ENCODE measurements at regions not wholly inside any gene's neighbourhood (a gene's known extent, or its start where the extent isn't known, plus 50 kb on each side); places are given as distances from the start of the nearest gene placed in this dataset.

GRCh38 chr2:120404274-120404673 is 58.3 kb downstream of the INHBB start:
- no peak for DNase-seq (ENCODE audit: low read depth, low spot score)
- Histone ChIP-seq H3K9me3 (ENCODE audit: control insufficient read depth, insufficient read depth, low read length) (no peaks in the 10 kb centered on the region), H3K4me3 (ENCODE audit: low read depth, low read length) (no peak overlapping the region), H3K27me3 (ENCODE audit: control insufficient read depth, insufficient read depth, low read length) (peaks cover 33% of the 10 kb centered on the region), H3K27ac (ENCODE audit: low read depth, low read length) (no peak overlapping the region)
- ChIA-PET CTCF (no interaction called here), POLR2A (no interaction called here)
- TF ChIP-seq CTCF (IDR thresholded peaks at IDR 0.05; ENCODE audit: low read depth, low read length): no peak

DNA sequence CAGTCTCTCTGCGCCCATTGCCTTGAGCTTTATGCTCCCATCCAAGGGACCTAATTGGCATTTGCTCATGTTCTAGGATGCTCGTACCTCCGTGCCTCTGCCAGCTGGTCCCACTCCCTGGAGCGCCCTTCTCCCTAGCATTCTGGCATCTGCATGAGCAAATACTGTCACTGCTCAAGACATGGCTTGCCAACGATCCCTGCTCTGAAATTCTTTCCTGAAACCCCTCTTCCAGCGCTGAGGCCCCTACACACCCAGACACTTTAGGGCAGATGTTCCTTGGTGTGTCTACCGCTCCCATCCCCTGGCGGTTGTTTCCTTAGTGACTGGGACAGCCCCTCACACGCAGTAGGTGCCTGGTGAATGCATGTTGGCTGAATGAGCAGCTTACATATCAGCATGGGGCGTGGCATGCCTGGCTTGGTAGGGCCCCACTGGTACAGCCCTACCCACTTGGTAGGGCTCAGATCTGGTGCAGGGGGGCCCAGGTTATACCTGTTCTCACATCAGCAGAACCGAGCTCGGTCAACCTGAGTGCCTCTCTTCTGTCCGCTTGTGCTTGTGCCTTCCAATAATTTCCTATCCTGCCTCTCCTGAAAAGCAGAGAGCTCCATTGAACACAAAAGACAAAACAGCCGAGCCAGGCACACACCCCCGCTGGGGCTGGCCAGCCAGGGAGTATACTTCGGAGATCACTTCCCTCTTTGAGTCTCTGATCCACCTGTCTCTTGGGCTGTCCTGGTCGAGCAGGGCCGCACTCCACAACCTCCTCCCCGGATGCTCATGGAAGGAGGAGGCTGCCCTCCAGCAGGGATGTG is 59.2 kb downstream of the INHBB start:
- no peak for TF ChIP-seq CTCF (IDR thresholded peaks at IDR 0.05; ENCODE audit: low read depth, low read length)
- Histone ChIP-seq H3K9me3 (ENCODE audit: control insufficient read depth, insufficient read depth, low read length) (no peaks in the 10 kb centered on the region), H3K27ac (ENCODE audit: low read depth, low read length) (no peak overlapping the region), H3K27me3 (ENCODE audit: control insufficient read depth, insufficient read depth, low read length) (peaks cover 27% of the 10 kb centered on the region), H3K4me3 (ENCODE audit: low read depth, low read length) (no peak overlapping the region)
- CTCF ChIA-PET: no interaction called here
- POLR2A ChIA-PET: no interaction called here
- DNase-seq (ENCODE audit: low read depth, low spot score): no peak

- ChIA-PET CTCF (no interaction called here), POLR2A (no interaction called here)
- H3K9me3 ChIP-seq (ENCODE audit: control insufficient read depth, insufficient read depth, low read length): no peaks in the 10 kb centered on the region
- no peak overlapping the region for H3K4me3 ChIP-seq (ENCODE audit: low read depth, low read length)
- peaks cover 27% of the 10 kb centered on the region for H3K27me3 ChIP-seq (ENCODE audit: control insufficient read depth, insufficient read depth, low read length)
- no peak for DNase-seq (ENCODE audit: low read depth, low spot score)
- no peak overlapping the region for H3K27ac ChIP-seq (ENCODE audit: low read depth, low read length)
- TF ChIP-seq CTCF (IDR thresholded peaks at IDR 0.05; ENCODE audit: low read depth, low read length): no peak
Observed at GRCh38 chr2:120405759-120406099, 59.8 kb downstream of the INHBB start.

GRCh38 chr2:120406566-120406965 is 60.6 kb downstream of the INHBB start:
- CTCF ChIA-PET: no interaction called here
- POLR2A ChIA-PET: no interaction called here
- Histone ChIP-seq H3K9me3 (ENCODE audit: control insufficient read depth, insufficient read depth, low read length) (no peaks in the 10 kb centered on the region), H3K27me3 (ENCODE audit: control insufficient read depth, insufficient read depth, low read length) (peaks cover 27% of the 10 kb centered on the region), H3K4me3 (ENCODE audit: low read depth, low read length) (no peak overlapping the region), H3K27ac (ENCODE audit: low read depth, low read length) (no peak overlapping the region)
- TF ChIP-seq CTCF (IDR thresholded peaks at IDR 0.05; ENCODE audit: low read depth, low read length): no peak
- DNase-seq (ENCODE audit: low read depth, low spot score): no peak

DNA sequence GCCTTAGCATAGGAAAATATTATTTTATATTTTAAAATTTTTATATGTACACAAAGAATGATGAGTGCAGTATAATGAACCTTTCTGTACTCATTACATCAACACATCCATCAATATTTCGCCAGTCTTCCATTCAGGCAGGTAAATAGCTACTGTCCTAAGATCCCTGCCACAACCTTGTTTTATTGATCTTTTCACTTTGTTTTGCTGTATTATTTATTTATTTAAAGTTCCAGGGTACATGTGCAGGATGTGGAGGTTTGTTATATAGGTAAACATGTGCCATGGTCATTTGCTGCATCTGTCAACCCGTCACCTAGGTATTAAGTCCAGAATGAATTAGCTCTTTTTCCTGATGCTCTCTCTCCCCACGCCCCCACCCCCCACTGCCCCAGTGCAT is 64.6 kb downstream of the INHBB start:
- ChIA-PET CTCF (no interaction called here), POLR2A (interaction anchor here (0.6 kb wide), 1 partner anchor 14 kb away, joined by 6 read pairs; no protein-coding TSS in a partner anchor)
- no peak for TF ChIP-seq CTCF (IDR thresholded peaks at IDR 0.05; ENCODE audit: low read depth, low read length)
- DNase-seq (ENCODE audit: low read depth, low spot score): no peak
- Histone ChIP-seq H3K27me3 (ENCODE audit: control insufficient read depth, insufficient read depth, low read length) (peaks cover 17% of the 10 kb centered on the region), H3K9me3 (ENCODE audit: control insufficient read depth, insufficient read depth, low read length) (no peaks in the 10 kb centered on the region), H3K27ac (ENCODE audit: low read depth, low read length) (no peak overlapping the region), H3K4me3 (ENCODE audit: low read depth, low read length) (no peak overlapping the region)

All from AG04450 (cell line).